Activated T-helper 1 cell treated with anti-CD3 and anti-CD28 coated beads, Interleukin-12 subunit alpha, Interleukin-12 subunit beta, Interleukin-2, Interleukin-4 antibody, amounts not matched to agents 30 ng/mL and 10 ng/mL and 1 ng/mL, durations not matched to agents 14 hours and 24 hours and 36 hours (primary cell): ENCODE measurements at regions not wholly inside any gene's neighbourhood (a gene's known extent, or its start where the extent isn't known, plus 50 kb on each side); places are given as distances from the start of the nearest gene placed in this dataset.

Experiments used
- DNase-seq: peaks from one replicate; pipeline ENCODE4 v3.0.0; 2021; ENCODE audit warnings: low spot score
- H3K27ac Mint-ChIP-seq: one replicate; pipeline ENCODE4 v1.8.0; 2021; ENCODE audit warnings: mild to moderate bottlenecking, mixed read lengths
- H3K27me3 Mint-ChIP-seq: one replicate; pipeline ENCODE4 v1.8.0; 2022; ENCODE audit warnings: mild to moderate bottlenecking, moderate library complexity, mixed read lengths; ENCODE audit not compliant: insufficient read depth
- H3K36me3 Mint-ChIP-seq: one replicate; pipeline ENCODE4 v1.8.0; 2021; ENCODE audit warnings: low read depth, mixed read lengths
- H3K4me1 Mint-ChIP-seq: one replicate; pipeline ENCODE4 v1.8.0; 2021; ENCODE audit warnings: low read depth, mixed read lengths
- H3K4me3 Mint-ChIP-seq: one replicate; pipeline ENCODE4 v1.8.0; 2021; ENCODE audit warnings: mild to moderate bottlenecking, moderate library complexity, mixed read lengths
- H3K9me3 Mint-ChIP-seq: one replicate; pipeline ENCODE4 v1.8.0; 2021; ENCODE audit warnings: mixed read lengths
- intact Hi-C: fragments of 100-400 bp; cut with micrococcal nuclease; formaldehyde crosslinking; loops from one replicate; pipeline ENCODE4 v1.15.1; 2024

DNA sequence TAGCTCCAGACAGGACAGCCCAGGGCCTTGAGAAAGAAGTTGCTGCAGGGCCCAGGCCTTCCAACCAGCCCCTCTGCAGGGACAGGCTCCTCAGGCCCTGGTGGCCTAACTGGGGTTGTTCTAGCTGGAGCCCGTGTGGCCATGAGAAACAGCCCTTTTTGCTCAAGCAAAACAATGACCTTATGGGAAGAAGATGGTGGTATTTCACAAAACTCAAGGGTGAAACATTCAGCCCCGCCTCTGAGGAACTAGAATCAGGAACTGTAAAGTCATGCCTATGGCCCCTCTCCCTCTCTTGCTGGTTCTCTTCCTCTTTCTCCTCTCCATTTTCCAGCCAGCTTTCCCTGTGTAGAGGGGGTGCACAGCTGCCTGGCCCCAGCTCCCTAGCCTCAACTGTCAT is 273.3 kb downstream of the RPLP1 start:
- Mint-ChIP-seq H3K9me3 (no peaks in the 10 kb centered on the region), H3K27me3 (peaks cover 21% of the 10 kb centered on the region), H3K4me3 (no peak overlapping the region), H3K27ac (no peak overlapping the region), H3K4me1 (peaks cover 74% of the 10 kb centered on the region), H3K36me3 (no peaks in the 10 kb centered on the region)
- intact Hi-C loops = loop anchor here (5.0 kb wide), 2 partner anchors 296 to 416 kb away; no protein-coding TSS in a partner anchor
- no peak for DNase-seq

DNA sequence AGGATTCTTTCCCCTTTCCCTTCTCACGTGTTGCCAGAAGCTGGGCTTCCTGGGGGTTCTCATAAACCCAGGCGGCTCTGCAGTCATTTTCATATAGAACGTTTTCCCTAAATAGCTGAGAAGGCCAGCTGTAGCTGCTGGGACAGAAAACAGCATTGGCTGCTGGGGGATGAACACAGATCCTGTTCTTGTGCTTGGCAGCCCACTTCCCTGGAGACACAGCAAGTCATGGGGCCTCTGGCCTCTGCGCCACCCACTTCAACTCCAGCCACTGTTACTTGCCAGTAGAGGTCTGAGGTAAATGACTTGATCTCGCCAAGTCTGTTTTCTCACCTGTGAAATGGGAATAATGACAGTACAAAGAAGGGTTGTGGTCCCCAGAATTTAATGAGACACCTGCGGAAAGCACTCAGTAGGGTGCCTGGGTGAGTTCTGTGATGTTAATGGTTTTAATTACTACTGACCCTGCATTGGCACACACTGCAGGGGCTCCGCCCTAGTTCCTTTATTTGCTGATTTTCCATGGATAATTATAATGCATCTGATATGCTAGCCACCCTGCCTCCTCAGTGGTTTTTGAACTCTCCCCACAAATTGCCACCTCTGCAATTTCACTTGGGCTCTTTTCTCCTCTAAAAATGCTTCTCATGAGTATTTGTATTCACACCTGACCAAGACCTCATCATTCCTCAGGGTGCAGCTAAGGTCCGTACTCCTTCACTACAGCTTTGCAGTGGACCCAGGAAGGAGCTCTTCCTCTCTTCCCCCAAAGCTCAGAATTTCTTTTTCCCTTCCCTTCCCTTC is 274.7 kb downstream of the RPLP1 start:
- intact Hi-C loops = loop anchor here (5.0 kb wide), 2 partner anchors 295 to 415 kb away; no protein-coding TSS in a partner anchor
- Mint-ChIP-seq H3K4me1 (peaks cover 67% of the 10 kb centered on the region), H3K27ac (no peak overlapping the region), H3K27me3 (peaks cover 21% of the 10 kb centered on the region), H3K9me3 (no peaks in the 10 kb centered on the region), H3K36me3 (no peaks in the 10 kb centered on the region), H3K4me3 (no peak overlapping the region)
- no peak for DNase-seq

DNA sequence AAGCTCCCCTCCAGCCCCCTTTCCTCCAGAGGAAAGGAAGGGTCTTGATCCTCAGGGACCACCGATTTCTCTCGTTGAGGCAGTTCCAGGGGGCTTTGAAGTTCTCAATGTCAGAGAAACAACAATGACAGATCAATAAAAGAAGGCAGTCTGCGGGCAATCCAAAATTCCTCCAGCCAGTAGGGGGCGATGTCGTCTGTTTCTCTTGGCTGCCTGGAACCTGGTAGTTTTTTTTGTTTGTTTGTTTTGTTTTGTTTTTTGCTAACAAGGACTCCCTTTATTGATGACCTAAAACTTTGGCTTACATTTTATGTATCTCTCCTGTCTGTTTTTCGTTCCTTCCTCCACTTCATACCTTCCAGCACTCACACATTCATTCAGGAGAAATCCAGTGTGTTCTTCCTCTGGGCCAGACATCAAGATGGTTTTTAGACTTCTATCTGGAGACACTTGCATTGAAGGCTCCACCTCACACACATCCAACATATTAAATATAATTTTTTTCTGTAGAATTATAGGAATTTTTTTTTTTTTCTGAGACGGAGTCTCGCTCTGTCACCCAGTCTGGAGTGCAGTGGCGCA is 276.6 kb downstream of the RPLP1 start:
- DNase-seq = peak; percentile 55
- H3K36me3 Mint-ChIP-seq = no peaks in the 10 kb centered on the region
- no peaks in the 10 kb centered on the region for H3K9me3 Mint-ChIP-seq
- intact Hi-C loops = loop anchor here (1.0 to 5.0 kb wide), 6 partner anchors 10 to 731 kb away; no protein-coding TSS in a partner anchor
- H3K4me3 Mint-ChIP-seq = no peak overlapping the region
- H3K4me1 Mint-ChIP-seq = peaks cover 59% of the 10 kb centered on the region
- peaks cover 14% of the 10 kb centered on the region for H3K27me3 Mint-ChIP-seq
- no peak overlapping the region for H3K27ac Mint-ChIP-seq

DNA sequence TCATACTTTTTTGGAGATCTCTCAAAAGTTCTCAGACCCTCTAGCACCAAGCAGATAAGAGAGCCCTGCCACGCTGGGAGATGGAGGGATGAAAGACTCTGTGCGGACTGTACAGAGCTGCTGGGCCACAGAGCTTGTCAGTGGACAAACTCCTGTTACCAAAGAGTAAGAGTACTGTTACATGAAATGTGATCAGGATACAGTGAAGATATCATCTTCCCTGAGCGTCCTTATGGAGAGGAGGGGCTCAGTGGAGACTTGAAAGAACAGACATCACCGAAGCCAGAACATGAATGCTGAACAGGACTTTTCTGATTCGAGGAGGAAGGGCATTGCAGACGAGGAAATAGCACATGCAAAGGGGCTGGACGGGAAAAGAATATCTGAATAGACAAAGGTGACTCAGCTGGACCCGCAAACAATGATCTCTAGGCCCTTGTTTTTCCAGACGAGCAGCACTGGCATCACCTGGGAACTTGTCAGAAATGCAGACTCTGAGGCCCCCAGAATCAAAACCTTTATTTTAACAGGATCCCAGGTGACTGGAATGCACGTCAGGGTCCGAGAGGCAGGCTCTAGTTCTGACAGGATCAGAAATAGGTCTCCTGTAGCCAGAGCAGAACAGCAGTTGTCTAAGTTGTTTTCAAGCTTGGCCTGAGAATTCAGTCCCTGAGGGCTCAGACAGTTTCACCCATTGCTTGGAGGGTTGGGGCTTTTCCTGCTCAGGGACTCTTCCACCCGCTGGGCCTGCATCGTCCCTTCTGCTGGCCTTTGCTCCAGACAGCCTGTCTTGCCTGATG is 277.9 kb downstream of the RPLP1 start:
- Mint-ChIP-seq H3K4me1 (peaks cover 47% of the 10 kb centered on the region), H3K27ac (no peak overlapping the region)
- intact Hi-C loops = no loop called here

DNA sequence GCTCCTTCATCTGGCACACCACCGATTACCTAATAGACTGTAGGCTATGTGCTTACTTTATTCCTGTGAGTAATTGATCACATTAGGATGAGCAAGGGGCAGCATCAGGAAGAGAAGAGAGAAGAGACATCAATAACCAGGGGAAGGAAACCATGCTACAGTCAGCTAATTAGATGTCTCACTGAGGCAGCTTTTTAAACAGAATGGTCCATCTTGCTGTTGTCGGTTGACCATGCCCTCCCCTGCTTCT is 278.4 kb downstream of the RPLP1 start:
- Mint-ChIP-seq H3K36me3 (no peaks in the 10 kb centered on the region), H3K27me3 (peaks cover 18% of the 10 kb centered on the region), H3K9me3 (no peaks in the 10 kb centered on the region), H3K4me3 (no peak overlapping the region), H3K27ac (no peak overlapping the region), H3K4me1 (peaks cover 43% of the 10 kb centered on the region)
- DNase-seq = no peak
- intact Hi-C loops = no loop called here

More for the DNA sequence above, 277.9 kb downstream of the RPLP1 start:
- no peak for DNase-seq
- Mint-ChIP-seq H3K27me3 (peaks cover 15% of the 10 kb centered on the region), H3K4me3 (no peak overlapping the region), H3K9me3 (no peaks in the 10 kb centered on the region), H3K36me3 (no peaks in the 10 kb centered on the region)

DNA sequence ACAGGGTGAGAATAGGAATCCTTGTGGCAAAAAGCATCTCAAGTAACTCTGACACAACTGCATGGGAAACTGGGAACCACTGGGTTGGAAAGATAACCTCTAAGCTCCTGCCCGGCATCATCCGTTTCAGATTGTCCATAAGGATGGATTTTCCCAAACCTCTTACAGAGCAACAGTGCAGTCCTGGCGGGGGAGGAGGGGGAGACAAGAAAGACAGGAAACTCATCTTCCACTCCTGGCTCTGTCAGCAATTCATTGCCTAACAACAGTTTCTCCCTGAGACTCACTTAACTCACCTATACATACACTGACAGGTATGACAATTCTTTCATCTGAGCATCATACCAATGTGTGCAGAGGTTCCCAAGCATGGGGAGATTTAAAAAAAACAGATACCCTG is 279.0 kb downstream of the RPLP1 start:
- peaks cover 18% of the 10 kb centered on the region for H3K27me3 Mint-ChIP-seq
- H3K4me3 Mint-ChIP-seq = no peak overlapping the region
- H3K27ac Mint-ChIP-seq = no peak overlapping the region
- intact Hi-C loops = no loop called here
- H3K36me3 Mint-ChIP-seq = no peaks in the 10 kb centered on the region
- H3K4me1 Mint-ChIP-seq = peaks cover 37% of the 10 kb centered on the region
- DNase-seq = no peak
- H3K9me3 Mint-ChIP-seq = no peaks in the 10 kb centered on the region

DNA sequence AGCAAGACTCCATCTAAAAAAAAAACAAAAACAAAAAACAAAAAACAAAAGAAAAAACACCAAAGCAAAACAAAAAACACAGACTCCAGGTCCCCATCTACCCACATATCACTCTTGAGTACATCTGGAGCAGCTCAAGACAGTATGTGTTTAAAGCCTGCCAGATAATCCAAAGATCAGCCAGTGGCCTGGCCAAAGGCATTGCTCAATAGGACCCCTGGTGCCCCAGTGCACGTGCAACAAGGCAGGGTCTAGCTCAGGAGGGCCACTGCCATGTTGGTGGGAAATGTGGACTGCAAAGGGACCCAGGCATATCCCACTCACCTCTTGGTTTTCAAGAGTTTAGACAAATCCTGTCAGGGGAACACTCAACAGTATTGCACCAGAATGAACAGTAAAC is 279.5 kb downstream of the RPLP1 start:
- Mint-ChIP-seq H3K4me3 (no peak overlapping the region), H3K9me3 (peaks cover 3% of the 10 kb centered on the region), H3K4me1 (peaks cover 35% of the 10 kb centered on the region), H3K36me3 (peaks cover 2% of the 10 kb centered on the region), H3K27me3 (peaks cover 23% of the 10 kb centered on the region), H3K27ac (no peak overlapping the region)
- no peak for DNase-seq
- intact Hi-C loops = no loop called here

DNA sequence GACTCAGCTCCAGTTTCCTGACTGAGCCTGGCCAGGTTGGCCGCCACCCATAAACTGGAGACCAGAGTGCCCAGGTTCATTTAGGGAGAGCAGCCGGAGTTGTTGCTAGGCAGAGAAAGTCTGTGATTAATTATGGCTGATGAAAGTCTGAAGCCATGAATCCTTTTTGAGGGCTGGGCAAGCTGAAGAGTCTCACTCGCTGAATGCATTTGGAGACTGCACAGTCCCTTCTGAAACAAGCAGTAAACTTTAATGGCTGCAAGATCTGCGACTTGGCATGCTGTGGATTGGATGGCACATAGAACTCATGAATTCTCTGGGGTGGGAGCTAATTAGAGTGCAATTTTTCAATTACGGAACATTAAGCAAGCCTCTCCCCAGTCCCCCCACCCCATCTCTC is 282.1 kb downstream of the RPLP1 start:
- Mint-ChIP-seq H3K27me3 (peaks cover 25% of the 10 kb centered on the region), H3K36me3 (peaks cover 2% of the 10 kb centered on the region), H3K27ac (no peak overlapping the region), H3K4me3 (no peak overlapping the region), H3K9me3 (peaks cover 15% of the 10 kb centered on the region), H3K4me1 (peaks cover 15% of the 10 kb centered on the region)
- DNase-seq = no peak
- intact Hi-C loops = no loop called here

DNA sequence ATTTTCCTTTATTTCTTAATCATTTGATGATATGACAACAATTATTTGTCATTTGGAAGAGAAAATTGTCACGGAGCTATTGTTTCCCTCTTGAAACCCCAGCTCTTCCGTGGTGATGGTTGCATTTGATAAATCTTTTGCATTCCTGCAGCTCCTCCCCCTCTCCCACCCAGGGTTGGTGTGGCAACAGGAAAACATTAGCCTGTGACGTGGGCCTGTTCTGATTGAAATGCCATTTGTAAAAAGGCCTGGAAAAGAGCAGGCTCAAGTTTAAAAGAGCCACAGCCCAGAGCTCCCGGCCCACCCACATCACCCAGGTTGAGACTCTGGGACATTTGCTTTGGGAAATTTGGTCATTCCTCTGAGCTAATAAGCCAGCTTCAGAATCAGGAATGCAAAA is 282.5 kb downstream of the RPLP1 start:
- peaks cover 2% of the 10 kb centered on the region for H3K36me3 Mint-ChIP-seq
- H3K4me1 Mint-ChIP-seq = peaks cover 12% of the 10 kb centered on the region
- no peak overlapping the region for H3K4me3 Mint-ChIP-seq
- H3K9me3 Mint-ChIP-seq = peaks cover 19% of the 10 kb centered on the region
- no peak overlapping the region for H3K27ac Mint-ChIP-seq
- intact Hi-C loops = no loop called here
- DNase-seq = no peak
- H3K27me3 Mint-ChIP-seq = peaks cover 28% of the 10 kb centered on the region

DNA sequence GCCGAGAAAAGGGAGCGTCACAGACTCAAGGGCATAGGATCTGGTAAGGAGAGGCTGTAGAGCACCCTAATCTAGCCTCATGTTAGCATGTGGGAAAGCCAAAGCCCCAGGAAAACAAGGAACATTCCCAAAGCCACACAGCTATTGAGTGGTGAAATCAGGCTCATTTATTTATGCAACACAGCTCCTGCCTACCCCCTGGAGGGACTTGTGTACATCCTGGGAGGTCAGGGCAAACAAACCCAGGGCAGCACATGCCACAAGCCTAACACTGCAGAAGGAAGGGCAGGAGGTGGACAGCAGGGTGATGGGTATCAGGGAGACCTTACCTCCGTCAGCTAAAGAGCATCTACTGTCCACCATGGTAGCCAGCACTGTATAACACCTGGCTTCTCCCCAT is 283.5 kb downstream of the RPLP1 start:
- Mint-ChIP-seq H3K4me1 (peaks cover 4% of the 10 kb centered on the region), H3K9me3 (peaks cover 26% of the 10 kb centered on the region), H3K27me3 (peaks cover 30% of the 10 kb centered on the region), H3K27ac (no peak overlapping the region), H3K4me3 (no peak overlapping the region), H3K36me3 (peaks cover 2% of the 10 kb centered on the region)
- no peak for DNase-seq
- intact Hi-C loops = no loop called here

DNA sequence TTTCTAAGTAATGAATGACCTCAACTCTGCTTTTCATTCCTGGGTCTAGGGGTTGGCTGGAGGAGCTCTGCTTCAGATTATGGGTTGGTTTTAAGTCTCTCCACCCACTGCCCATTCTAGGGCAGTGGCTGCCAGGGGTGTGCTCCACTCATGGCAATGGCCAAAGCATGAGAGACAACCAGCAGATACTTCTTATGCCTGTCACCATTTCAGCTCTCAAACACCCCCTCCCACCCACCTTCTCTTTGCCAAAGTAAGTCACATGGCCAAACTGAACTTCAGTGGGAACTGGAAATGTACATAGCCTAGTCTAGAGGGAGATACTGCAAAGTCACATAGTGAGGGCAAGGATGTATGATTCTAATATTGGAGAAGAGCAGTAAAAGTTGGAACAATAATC is 285.3 kb downstream of the RPLP1 start:
- no peak overlapping the region for H3K4me3 Mint-ChIP-seq
- peaks cover 2% of the 10 kb centered on the region for H3K36me3 Mint-ChIP-seq
- H3K27ac Mint-ChIP-seq = no peak overlapping the region
- intact Hi-C loops = no loop called here
- DNase-seq = no peak
- peaks cover 4% of the 10 kb centered on the region for H3K4me1 Mint-ChIP-seq
- peaks cover 24% of the 10 kb centered on the region for H3K27me3 Mint-ChIP-seq
- peaks cover 26% of the 10 kb centered on the region for H3K9me3 Mint-ChIP-seq

DNA sequence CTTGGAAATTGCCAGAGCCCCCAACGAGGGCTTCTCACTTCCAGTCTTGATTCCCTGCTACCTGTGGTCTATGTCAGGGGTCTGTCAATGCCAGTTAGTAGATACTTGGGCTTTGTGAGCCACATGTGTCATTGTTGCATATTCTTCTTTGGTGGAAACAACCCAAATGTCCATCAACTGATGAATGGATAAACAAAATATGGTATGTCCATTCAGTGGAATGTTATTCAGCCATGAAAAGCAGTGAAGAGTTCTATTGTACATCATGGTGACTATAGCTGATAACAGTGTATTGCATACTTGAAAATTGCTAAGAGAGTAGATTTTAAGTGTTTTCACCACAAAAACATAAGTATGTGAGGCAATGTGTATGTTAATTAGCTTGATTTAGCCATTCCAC is 288.1 kb downstream of the RPLP1 start:
- Mint-ChIP-seq H3K4me3 (no peak overlapping the region), H3K9me3 (peaks cover 26% of the 10 kb centered on the region), H3K36me3 (peaks cover 2% of the 10 kb centered on the region), H3K27ac (no peak overlapping the region), H3K27me3 (peaks cover 22% of the 10 kb centered on the region), H3K4me1 (peaks cover 29% of the 10 kb centered on the region)
- intact Hi-C loops = no loop called here
- DNase-seq = no peak

DNA sequence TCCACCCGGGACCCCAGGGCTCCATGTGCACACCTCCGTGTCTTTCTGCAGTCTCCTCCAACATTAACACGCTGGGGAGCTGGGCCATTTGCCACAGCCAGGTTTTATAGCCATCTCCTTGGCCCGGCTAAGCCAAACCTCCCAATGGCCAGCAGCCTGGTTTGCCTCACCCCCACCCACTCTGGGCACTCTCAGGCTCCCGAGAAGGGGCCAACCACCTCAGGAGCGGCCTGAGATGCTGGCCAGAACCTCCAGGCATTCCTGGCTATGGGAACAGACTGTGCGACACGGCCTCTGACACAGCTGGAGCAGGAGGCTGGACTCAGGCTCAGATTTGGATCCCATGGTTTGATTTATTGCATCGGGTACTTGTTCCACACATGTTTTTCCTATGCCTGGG is 289.7 kb downstream of the RPLP1 start:
- intact Hi-C loops = loop anchor here (2.0 kb wide), 1 partner anchor 14 kb away; no protein-coding TSS in a partner anchor
- Mint-ChIP-seq H3K4me1 (peaks cover 29% of the 10 kb centered on the region), H3K9me3 (peaks cover 23% of the 10 kb centered on the region), H3K4me3 (no peak overlapping the region), H3K36me3 (no peaks in the 10 kb centered on the region), H3K27ac (no peak overlapping the region), H3K27me3 (peaks cover 13% of the 10 kb centered on the region)
- DNase-seq = no peak
